B cell (primary cell): ENCODE measurements at regions not wholly inside any gene's neighbourhood (a gene's known extent, or its start where the extent isn't known, plus 50 kb on each side); places are given as distances from the start of the nearest gene placed in this dataset.

Experiments
- ATAC-seq: fragments of 200-7000 bp; cut with Tn5 transposase; one replicate; pipeline ENCODE4 v1.10.0; 2021; ENCODE audit warnings: low read depth, mild to moderate bottlenecking, moderate number of reproducible peaks, moderate library complexity
- CTCF ChIA-PET: fragments of 350-600 bp; sonication (Branson Sonifier 250); formaldehyde crosslinking; loops from one replicate; lab custom pipeline; 2021; ENCODE audit warnings: antibody characterized with exemption, inconsistent platforms; lab: Charles Lee
- POLR2A ChIA-PET: fragments of 350-600 bp; sonication (Branson Sonifier 250); formaldehyde crosslinking; loops from one replicate; lab custom pipeline; 2021; ENCODE audit warnings: antibody characterized with exemption; lab: Charles Lee
- DNase-seq: peaks from one replicate; pipeline ENCODE4 v3.0.0; 2013
- H2AFZ ChIP-seq: 2 replicates; pipeline ENCODE4 v1.6.1; 2012; ENCODE audit warnings: mild to moderate bottlenecking, low read depth, low read length; ENCODE audit not compliant: insufficient read depth, poor library complexity, severe bottlenecking
- H3K27ac ChIP-seq, 2 donors: 1 replicate in 1 of 2; 2 replicates in 1 of 2; pipeline ENCODE4 v1.5.1; 2012 to 2013; ENCODE audit warnings: low read length in 2 of 2, mild to moderate bottlenecking in 2 of 2, moderate library complexity in 1 of 2
- H3K27me3 ChIP-seq, 4 experiments: fragments of 200-600 bp in 1 of 4; sonication (generic) in 1 of 4; replicated peaks in 1 of 4; 1 replicate in 2 of 4; 2 replicates in 2 of 4; pipeline versions ENCODE4 v1.6.1 to v1.7.0; 2013 to 2016; ENCODE audit warnings: low read length in 3 of 4, mild to moderate bottlenecking in 2 of 4, mixed read lengths in 1 of 4, moderate library complexity in 1 of 4; ENCODE audit not compliant: insufficient read depth in 4 of 4, control insufficient read depth in 3 of 4; ENCODE audit errors: control extremely low read depth in 1 of 4
- H3K36me3 ChIP-seq, 2 experiments: replicated peaks in 1 of 2; 1 replicate in 1 of 2; 2 replicates in 1 of 2; pipeline versions ENCODE4 v1.6.1 to v1.7.1; 2013; ENCODE audit warnings: low read length in 1 of 2; ENCODE audit not compliant: insufficient read depth in 2 of 2, control insufficient read depth in 1 of 2; ENCODE audit errors: control extremely low read depth in 1 of 2, extremely low read depth in 1 of 2
- H3K4me1 ChIP-seq, 2 donors: fragments of 200-600 bp in 1 of 2; sonication (generic) in 1 of 2; 1 replicate in 1 of 2; 2 replicates in 1 of 2; pipeline versions ENCODE4 v1.5.1 to v1.6.1; 2013 to 2017; ENCODE audit warnings: low read length in 2 of 2; ENCODE audit not compliant: control insufficient read depth in 2 of 2, insufficient read depth in 2 of 2
- H3K4me2 ChIP-seq: replicated peaks from 2 replicates; pipeline ENCODE3; 2012; ENCODE audit warnings: mild to moderate bottlenecking, low read depth, low read length; ENCODE audit not compliant: poor library complexity, severe bottlenecking
- H3K4me3 ChIP-seq, 5 experiments: fragments of 200-600 bp in 1 of 5; sonication (generic) in 1 of 5; 1 replicate in 3 of 5; 2 replicates in 2 of 5; pipeline versions ENCODE4 v1.5.1 to v1.7.0; 2011 to 2016; ENCODE audit warnings: low read length in 4 of 5, mild to moderate bottlenecking in 4 of 5, low read depth in 2 of 5, control low read depth in 1 of 5, moderate library complexity in 1 of 5; ENCODE audit not compliant: insufficient read depth in 1 of 5; ENCODE audit errors: control extremely low read depth in 1 of 5, extremely low read depth in 1 of 5
- H3K79me2 ChIP-seq: fragments of 200-600 bp; sonication (generic); one replicate; pipeline ENCODE4 v1.6.0; 2016; ENCODE audit warnings: low read length; ENCODE audit not compliant: control insufficient read depth, insufficient read depth
- H3K9ac ChIP-seq: fragments of 200-600 bp; sonication (generic); 2 replicates; pipeline ENCODE4 v1.6.1; 2017; ENCODE audit warnings: mild to moderate bottlenecking, low read length, moderate library complexity
- H3K9me3 ChIP-seq, 3 donors: one replicate each; pipeline versions ENCODE4 v1.6.1 to v1.7.1; 2013; ENCODE audit warnings: low read length in 2 of 3; ENCODE audit not compliant: control insufficient read depth in 2 of 3, insufficient read depth in 1 of 3; ENCODE audit errors: control extremely low read depth in 1 of 3
- H4K20me1 ChIP-seq: 2 replicates; pipeline ENCODE4 v1.6.0; 2012; ENCODE audit warnings: mild to moderate bottlenecking, low read length; ENCODE audit not compliant: insufficient read depth, control insufficient read depth, poor library complexity, severe bottlenecking
- H3K27ac Mint-ChIP-seq: one replicate; pipeline ENCODE4 v1.8.0; 2021; ENCODE audit warnings: mixed read lengths
- H3K27me3 Mint-ChIP-seq: one replicate; pipeline ENCODE4 v1.8.0; 2021; ENCODE audit warnings: mixed read lengths
- H3K4me1 Mint-ChIP-seq: one replicate; pipeline ENCODE4 v1.8.0; 2021; ENCODE audit warnings: mixed read lengths
- H3K4me3 Mint-ChIP-seq: one replicate; pipeline ENCODE4 v1.8.0; 2021; ENCODE audit warnings: mixed read lengths
- H3K9me3 Mint-ChIP-seq: one replicate; pipeline ENCODE4 v1.8.0; 2022; ENCODE audit warnings: mixed read lengths; ENCODE audit not compliant: insufficient read depth
- EZH2 ChIP-seq: IDR thresholded peaks from 2 replicates; pipeline ENCODE4 v1.6.1; 2012; ENCODE audit warnings: borderline replicate concordance, low read depth, mild to moderate bottlenecking, moderate library complexity, low read length; ENCODE audit not compliant: insufficient read depth, poor library complexity, severe bottlenecking
- WGBS: methylation state at CpG from one replicate; pipeline ENCODE4 v1.1.5; 2013; ENCODE audit warnings: missing lambda C conversion rate; ENCODE audit not compliant: insufficient coverage; 5-methylcytosine and 5-hydroxymethylcytosine counted together
- intact Hi-C: fragments of 100-400 bp; cut with micrococcal nuclease; formaldehyde crosslinking; loops from one replicate; pipeline ENCODE4 v1.10.0; 2022
- TF ChIP-seq, protein P1 (sequence below): fragments of 200-600 bp; IDR thresholded peaks from one replicate; pipeline ENCODE4 v1.8.0; 2022; ENCODE audit warnings: antibody characterized with exemption, mild to moderate bottlenecking

DNA sequence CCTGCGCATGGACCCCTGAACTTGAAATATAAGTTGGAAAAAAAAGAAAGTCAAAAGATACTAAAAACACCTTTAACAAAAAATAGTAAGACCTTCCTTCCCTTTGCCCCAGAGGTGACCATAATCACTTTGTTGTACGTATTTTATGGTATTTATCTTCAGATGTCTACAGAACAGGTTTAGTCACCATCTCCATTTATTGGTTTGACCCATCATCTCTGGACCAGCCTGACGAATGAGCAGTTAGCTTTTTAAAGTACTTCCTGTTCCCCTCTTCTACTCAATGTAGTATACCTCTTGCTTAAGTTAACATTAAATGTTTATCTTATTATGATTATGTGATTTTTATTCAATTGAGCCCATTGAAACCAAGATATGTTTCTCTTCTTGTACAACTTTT is 64.7 kb upstream of the CREB3L1 start:
- no peak overlapping the region for H3K4me3 Mint-ChIP-seq
- Histone ChIP-seq H2AFZ (no peak overlapping the region), H3K27ac (no peak overlapping the region), H3K9ac (no peak overlapping the region), H3K27me3 (peaks cover 0 to 8% (median 0%) of the 10 kb centered on the region in 4 experiments), H4K20me1 (no peaks in the 10 kb centered on the region), H3K4me2 (no peak overlapping the region), H3K36me3 (no peaks in the 10 kb centered on the region), H3K9me3 (no peaks in the 10 kb centered on the region), H3K4me3 (no peak overlapping the region), H3K79me2 (no peaks in the 10 kb centered on the region), H3K4me1 (no peaks in the 10 kb centered on the region)
- DNase-seq (no peak), ATAC-seq (no peak)
- intact Hi-C loops, result no loop called here
- TF ChIP-seq, protein P1, sequence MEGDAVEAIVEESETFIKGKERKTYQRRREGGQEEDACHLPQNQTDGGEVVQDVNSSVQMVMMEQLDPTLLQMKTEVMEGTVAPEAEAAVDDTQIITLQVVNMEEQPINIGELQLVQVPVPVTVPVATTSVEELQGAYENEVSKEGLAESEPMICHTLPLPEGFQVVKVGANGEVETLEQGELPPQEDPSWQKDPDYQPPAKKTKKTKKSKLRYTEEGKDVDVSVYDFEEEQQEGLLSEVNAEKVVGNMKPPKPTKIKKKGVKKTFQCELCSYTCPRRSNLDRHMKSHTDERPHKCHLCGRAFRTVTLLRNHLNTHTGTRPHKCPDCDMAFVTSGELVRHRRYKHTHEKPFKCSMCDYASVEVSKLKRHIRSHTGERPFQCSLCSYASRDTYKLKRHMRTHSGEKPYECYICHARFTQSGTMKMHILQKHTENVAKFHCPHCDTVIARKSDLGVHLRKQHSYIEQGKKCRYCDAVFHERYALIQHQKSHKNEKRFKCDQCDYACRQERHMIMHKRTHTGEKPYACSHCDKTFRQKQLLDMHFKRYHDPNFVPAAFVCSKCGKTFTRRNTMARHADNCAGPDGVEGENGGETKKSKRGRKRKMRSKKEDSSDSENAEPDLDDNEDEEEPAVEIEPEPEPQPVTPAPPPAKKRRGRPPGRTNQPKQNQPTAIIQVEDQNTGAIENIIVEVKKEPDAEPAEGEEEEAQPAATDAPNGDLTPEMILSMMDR, result no peak
- TF ChIP-seq EZH2, result no peak
- H3K27ac Mint-ChIP-seq, result no peak overlapping the region
- POLR2A ChIA-PET, result no interaction called here
- no peaks in the 10 kb centered on the region for H3K9me3 Mint-ChIP-seq
- WGBS, result no CpG with 5 or more reads among the region's 3 CpGs
- no peaks in the 10 kb centered on the region for H3K4me1 Mint-ChIP-seq
- H3K27me3 Mint-ChIP-seq, result peaks cover 37% of the 10 kb centered on the region
- CTCF ChIA-PET, result no interaction called here

DNA sequence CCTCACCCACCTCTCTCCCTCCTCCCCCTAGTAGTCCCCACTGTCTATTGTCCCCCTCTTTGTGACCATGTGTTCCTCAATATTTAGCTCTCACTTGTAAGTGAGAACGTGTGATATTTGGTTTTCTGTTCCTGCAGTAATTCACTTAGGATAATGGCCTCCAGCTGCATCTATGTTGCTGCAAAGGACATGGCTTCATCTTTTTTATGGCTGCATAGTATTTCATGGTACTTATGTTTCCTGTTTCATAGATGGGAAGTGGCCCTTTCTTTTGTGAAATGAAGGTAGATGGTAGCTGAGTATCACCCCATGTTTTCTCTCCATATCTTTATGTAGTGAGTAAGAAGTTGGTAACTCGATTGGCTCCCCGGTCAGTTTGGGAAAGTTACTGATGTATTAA is 66.6 kb upstream of the CREB3L1 start:
- ATAC-seq, result no peak
- TF ChIP-seq, protein P1, result no peak
- no peak for TF ChIP-seq EZH2
- H3K4me2 ChIP-seq, result no peak overlapping the region
- H3K4me1 Mint-ChIP-seq, result no peaks in the 10 kb centered on the region
- no peak overlapping the region for H3K4me3 Mint-ChIP-seq
- no peaks in the 10 kb centered on the region for H3K4me1 ChIP-seq
- H3K36me3 ChIP-seq, result no peaks in the 10 kb centered on the region
- POLR2A ChIA-PET, result no interaction called here
- intact Hi-C loops, result no loop called here
- DNase-seq, result no peak
- peaks cover 34% of the 10 kb centered on the region for H3K27me3 Mint-ChIP-seq
- H3K9ac ChIP-seq, result no peak overlapping the region
- H3K79me2 ChIP-seq, result no peaks in the 10 kb centered on the region
- no peak overlapping the region for H3K27ac Mint-ChIP-seq
- H2AFZ ChIP-seq, result no peak overlapping the region
- WGBS, result no CpG with 5 or more reads among the region's 3 CpGs
- no peak overlapping the region for H3K4me3 ChIP-seq
- H3K27me3 ChIP-seq, result peaks cover 0 to 8% (median 0%) of the 10 kb centered on the region in 4 experiments
- no peaks in the 10 kb centered on the region for H3K9me3 ChIP-seq
- H3K9me3 Mint-ChIP-seq, result no peaks in the 10 kb centered on the region
- CTCF ChIA-PET, result no interaction called here
- no peaks in the 10 kb centered on the region for H4K20me1 ChIP-seq
- H3K27ac ChIP-seq, result no peak overlapping the region
